HCEC 1CT (cell line): ENCODE measurements at regions not wholly inside any gene's neighbourhood (a gene's known extent, or its start where the extent isn't known, plus 50 kb on each side); places are given as distances from the start of the nearest gene placed in this dataset.

Source experiments
- DNase-seq: peaks from one replicate; pipeline ENCODE4 v3.0.0-alpha.2; 2017

DNA sequence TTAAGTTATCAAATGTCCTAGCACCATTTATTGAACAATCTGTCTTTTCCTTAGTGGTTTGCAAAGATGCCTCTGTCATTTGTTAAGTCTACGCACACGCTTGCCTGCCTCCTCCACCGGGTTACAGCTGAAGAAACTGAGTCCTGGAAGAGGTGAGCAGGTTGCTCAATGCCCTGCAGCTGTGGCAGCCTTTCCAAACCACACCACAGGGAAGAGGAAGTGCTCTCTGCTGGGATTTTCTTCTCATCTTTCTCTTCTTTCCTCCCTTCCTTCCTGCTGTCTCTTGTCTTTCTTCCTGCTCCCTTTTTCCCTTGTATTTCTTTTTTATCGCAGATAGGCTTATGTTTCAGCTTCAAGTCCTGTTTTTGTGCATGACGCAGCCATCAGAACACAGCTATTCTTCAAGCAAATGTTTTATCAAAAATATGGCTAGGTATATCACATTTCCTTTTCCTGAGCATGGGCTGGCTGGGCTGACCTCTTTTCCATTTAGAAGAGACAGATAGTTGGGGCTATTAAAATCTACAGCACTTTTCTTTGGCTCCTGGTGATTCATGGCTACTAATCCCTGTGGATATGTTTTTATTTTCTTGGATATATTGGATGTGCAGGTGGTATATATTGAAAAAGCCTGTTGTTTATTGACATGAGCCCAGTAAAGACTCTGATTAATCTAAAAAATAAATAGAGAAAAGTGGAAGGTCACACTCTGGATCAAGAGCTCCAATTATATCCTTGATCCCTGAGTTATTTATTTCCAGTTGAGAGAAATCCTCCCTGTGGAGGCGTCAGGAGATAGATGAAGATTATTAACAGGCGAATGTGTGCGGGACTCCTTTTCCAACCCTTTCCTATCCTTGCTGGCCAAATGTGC, 214.6 kb downstream of the TSN start:
- DNase-seq, result no peak

DNA sequence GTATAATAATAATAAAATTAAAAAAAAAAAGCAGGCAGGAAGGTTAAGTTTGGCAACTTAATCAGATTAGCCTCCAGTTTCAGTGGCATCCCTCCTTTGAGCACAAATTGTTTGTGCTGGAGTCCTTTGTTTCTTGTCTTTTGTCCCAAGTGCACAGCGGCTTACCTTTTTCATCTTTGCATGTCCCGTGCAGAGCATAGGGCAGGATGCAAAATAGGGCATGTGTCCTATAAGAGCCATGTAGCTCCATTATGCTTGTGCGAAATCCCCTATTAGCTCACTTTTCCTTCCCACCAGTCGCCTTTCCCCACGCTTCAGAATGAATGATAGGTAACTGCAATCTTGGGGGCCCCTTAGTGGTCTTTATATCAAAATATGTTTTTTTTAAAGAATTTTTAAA, 216.8 kb downstream of the TSN start:
- DNase-seq, result no peak

DNA sequence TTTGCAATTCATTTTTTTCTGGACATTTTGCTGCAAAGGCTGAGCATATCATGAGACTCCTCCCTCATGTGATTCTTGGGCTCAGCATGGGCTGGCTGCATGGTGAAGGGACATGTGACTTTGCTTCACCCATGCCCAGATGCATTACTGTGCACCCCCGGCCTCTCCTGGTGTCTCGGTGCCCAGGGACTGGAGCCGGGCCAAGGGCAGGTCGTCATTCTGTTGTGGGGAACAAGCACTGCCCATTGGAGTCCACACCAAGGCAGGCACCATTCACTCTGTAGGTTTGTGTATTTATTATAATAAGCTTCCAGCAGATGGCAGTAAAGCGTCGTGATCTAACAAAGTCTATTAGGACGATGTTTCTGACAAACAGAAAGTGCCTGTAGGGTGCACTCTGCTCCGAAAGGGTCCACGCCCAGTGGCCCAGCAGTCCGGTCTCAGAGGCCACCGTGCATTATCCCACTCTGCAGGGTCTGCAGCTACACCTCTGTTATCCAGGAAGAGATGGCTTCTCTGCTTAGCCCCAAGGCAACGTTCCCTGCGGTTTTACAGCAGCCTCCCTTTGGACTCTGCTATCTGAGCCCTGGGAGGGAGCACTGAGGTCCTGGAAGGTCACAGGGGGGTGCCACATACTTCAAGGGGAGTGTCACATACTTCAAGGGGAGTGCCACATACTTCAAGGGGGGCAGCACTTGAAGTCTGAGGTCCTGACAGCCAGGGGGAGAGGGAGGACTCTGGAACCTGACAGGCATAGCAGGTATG, 219.6 kb downstream of the TSN start:
- peak; percentile 62 for DNase-seq

DNA sequence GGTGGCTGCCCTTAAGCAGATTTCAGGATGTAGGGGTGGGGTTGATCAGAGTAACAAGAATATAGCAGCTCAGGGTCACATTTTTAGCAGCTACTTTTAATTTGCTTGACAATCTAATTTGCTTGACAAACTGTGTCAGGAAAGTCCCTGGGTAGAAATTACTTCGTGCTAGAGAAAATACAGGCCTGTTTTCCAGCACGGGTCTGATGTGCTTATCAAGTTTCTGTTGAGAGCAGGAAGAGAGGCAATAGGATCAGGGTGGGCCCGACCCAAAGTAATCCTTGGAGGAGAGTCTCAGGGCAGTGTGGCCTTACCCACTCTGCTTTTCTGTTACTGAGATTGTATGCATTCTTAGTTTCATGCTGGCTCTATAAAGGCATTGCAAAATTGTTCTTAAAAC, 221.5 kb downstream of the TSN start:
- DNase-seq, result no peak

DNA sequence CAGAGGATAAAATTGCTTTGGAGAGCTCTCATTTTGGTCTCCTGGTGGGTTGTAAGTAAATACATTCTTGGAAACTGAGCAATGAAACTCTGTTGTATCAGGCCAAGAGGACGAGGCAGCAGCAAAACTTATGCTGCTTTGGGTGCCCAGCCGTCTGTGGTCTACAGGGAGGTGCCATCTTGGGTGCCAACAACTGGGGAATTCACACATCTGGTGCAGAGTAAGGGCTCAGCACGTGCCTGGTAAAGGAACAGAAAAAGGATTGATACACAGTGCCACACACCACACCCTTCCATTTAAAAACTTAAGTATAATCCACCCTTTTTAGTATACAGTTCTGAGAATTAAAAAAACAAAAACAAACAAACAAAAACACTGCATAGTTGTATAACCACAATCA, 221.9 kb downstream of the TSN start:
- DNase-seq, result no peak

DNA sequence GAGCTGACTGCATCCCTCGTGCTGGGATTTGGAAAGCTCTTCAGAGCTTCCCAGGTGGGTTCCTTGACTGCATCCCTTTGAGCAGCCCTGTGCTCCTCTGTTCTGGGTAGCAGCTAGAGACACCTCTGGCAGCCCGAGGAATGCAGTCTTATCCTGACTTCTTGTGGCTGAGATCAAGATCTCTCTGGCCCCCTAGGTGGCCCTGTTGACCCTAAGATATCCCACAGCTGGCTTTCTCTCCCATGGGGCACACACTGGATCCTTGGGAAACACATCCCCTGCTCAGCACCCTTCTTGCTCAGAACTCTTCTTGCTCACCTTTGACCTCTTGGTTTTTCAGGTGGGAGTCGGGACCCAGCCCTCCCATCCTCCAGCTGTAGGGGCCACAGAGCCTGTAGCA, 237.2 kb downstream of the TSN start:
- DNase-seq, result no peak

DNA sequence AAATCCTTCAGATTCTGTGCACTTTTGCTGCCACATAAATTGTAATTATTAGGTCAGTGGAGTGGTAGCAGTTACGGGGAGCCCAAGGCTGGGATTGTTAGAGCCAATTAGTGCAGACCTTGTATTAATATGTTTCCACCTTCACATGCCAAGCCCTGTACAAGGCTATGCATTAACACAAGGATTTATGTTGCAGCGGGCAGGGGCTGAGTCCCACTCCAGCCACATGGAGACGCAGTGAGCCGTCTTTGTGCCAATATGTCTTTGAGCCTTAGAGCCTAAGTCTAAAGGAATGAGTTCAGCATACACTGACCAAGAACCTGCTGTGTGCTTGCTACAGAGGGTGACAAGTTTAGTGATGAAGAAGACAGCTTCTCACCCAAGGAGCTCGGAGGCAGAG, 238.2 kb downstream of the TSN start:
- no peak for DNase-seq

DNA sequence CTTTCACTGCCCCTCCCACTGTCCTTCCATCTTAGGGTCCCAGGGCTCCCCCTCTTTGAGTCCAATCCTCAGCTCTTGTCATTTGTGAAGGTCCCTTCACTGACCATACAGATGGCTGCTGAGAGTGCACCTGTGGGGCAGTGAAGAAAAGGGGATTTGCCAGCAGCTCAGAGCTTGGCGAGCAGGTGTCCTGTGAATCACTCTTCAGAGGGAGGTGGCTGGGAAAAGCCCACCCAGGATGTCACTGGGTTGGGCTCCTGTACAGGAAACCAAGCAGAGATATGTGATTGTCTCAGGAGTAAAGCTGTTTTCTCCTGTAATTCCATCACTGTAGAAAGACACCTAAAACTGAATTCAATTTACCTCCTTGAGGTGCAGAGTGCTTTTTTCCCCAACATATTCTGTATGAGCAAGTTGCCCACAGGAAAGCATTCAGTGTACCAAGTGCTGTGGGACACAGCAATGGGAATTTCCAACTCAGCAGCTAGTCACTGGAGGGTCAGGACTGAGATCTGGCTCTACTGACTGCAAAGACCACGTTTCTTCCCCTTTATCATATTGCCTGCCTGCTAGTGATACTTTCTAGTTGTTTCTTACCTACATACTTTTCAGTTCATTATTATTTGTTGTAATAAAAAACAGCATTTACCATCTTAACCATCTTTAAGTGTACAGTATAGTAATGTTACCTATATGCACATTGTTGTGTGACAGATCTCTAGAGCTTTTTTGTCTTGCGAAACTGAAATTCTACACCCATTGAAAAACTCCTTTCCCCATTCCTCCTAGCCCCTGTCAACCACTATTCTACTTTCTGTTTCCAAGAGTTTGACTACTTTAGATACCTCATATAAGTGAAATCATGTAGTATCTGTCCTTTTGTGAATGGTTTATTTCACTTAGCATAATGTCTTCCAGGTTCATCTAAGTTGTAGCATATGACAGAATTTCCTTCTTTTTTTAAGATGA, 239.1 kb downstream of the TSN start:
- no peak for DNase-seq

DNA sequence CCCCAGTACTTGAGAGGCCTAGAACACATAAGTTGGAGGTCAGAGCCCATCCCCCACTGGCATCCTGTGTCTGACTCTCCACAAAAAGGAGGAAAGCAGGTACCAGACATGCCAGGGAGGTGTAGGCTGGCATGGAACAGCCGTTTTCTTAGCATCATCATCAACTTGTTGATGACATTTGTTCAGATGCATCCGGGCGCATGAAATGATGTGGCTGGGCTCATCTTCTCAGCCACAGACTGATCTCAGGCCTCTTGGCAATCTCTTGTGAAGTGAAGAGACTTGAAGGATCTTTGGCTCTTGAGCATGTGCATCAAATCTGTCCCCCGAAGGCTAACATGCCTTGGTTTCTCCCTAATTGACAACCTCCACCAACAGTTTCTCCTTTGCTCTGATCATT, 243.3 kb downstream of the TSN start:
- DNase-seq, result no peak

DNA sequence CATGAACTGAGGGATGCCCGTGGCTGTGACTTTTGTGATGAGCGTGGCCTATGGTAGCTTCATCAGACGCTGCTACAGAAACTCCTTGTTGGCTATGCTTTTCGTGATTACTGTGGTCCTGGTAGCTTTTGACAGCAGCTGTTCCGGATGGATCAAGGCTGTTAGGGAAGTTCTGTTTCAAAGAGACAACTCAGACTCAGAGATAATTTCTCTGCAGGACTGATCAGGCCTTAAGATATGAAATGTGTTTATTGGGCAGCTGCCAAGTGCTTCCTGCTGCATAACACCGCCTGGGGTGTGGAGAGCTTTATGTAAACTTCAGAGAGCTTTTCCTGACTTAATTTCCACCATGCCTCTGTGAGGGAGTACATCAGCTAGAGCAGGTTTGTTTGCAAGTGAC, 243.8 kb downstream of the TSN start:
- no peak for DNase-seq

DNA sequence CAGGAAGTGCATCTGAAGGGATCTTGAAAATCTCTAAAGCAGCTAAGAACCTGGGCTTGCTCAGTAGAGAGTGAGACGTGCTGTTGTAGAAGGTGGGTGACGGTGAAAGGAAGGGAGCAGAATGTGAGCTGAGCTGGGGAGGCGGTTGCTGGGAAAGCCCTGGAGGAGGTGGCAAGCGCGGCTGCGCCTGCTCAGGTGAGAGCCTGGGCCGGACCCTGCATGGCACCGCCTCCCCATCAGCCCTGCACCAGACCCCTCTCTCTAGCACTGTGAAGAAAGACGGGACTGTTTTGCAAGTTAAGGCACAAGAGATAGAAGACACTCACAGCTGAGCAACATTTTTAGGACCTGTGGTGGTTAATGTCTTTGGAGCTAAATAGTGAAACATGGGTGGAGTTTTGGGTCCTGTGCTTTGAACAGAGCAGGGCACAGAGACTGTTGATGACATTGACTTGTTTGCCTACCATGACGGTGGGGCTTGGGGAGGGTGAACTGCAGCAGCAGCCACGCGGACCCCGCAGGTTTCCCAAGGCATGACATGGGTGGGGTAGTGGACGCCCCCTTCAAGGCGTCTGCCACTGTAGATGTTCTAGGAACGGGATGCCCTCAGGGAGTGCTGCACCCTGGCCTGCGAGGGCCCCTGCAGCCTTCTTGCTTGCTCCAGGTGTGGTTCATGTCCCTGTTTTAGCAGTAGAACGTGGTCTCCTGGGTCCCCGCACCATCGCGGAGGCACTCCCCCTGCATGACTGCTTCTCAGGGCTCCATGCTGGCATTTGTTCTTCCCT, 245.3 kb downstream of the TSN start:
- DNase-seq, result no peak

DNA sequence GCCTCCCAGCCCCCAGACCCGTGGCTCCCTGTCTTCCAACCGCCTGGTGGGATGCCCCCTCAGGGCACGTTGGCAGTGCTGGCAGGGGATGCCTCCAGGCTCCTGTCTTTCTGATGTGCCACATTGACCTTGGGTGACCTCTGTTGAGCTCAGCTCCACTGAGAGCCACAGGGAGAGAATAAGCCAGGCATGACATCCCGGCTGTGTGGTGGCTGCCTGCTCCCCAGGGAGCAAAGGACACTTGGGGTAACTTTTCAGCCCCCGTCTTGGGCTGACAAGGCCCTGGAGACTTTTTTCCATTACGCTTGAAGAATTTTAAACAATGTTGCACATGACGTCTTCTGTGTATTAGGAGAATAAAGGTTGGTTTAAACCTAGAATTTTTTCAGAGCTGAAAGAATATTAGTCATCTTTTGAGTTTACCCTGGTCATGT, 246.0 kb downstream of the TSN start:
- no peak for DNase-seq

DNA sequence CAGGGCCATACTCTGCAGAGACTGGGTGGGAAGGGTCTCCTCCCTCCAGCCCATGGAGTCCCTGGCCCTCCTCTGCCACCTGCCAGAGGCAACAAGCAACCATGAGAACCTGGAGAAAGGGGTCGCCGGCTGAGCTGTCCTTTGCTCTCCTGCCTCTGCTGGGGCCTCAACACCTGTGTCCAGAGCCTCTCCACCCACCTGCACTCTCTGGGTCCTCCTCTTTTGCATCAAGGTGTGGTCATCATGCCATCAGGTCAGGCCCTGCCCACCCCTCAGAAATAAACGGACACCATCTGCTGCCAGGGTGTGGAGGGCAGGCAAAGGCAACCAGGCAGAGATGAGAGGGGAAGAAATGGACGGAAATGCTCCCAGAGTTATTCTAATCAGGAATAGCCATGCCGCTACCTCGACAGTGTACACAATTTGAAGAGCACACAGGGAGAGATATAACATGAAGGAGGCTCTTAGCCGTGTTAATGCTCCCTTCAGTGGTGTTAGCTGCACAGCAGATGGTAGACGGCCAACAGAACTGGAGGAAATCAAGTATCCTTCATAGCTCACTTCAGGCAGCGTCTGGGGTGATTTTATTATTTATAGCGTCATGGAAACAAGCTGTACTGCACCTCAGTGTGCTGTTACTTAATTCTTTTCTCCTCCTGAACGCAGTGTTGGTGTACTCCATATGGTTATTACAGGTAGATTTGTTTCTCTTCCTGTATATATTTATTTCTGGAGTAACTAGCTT, 247.9 kb downstream of the TSN start:
- no peak for DNase-seq

DNA sequence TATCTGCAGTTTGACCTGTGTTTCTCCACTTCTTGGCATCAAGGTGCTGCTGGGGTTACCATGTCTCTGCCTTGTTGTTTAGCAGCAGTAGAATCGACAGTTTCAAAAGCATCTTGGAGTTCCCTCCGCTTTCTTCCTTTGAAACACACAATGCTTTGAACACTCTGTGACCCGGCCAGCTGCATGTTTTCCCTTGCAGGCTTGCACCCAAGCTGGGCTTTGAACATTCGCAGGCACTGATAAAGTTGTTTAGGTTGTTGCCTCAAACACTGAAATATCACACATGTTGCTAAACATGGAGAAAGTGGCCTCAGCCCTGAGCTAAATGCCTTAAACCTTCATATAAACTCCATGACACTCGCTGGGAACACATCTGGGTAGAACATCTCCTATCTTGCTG, 251.7 kb downstream of the TSN start:
- DNase-seq, result no peak

DNA sequence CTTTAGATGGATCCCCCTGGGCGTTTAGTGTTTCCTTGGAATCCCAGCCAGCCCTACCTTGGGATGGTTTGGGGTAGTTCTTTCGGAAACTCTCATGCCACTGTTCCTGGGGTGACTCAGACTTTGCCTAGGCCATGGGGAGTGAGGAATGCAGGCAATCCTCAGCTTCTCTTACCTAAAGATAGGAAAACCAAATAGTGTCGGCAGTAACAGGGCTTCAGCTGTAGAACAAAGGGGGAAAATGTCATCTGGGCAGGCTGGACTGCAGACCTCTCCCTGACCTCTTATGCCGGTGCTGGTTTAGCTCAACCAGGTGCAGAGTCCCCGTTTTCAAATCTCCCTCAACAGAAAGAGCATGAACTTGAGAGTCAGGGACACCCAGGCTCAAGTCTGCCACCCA, 252.1 kb downstream of the TSN start:
- DNase-seq, result no peak

DNA sequence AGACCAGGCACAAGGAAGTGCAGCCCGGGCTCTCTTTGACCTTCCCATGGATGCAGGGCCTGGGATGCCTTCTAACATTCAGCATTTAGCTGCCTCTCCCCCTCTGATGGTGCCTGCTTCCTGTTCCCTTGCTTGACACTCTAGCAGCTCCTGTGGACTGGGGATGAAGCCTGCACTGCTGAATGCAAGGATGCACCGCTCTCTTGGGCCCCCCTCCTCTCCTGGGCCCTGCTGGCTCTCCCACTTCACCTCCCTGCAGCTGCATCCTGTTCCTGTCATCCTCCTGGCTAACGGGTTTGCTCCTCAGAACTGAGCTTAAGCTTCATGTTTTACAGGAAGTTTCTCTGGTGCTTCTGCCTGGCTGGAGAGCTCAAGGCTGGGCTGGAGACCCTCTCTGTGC, 254.1 kb downstream of the TSN start:
- no peak for DNase-seq

DNA sequence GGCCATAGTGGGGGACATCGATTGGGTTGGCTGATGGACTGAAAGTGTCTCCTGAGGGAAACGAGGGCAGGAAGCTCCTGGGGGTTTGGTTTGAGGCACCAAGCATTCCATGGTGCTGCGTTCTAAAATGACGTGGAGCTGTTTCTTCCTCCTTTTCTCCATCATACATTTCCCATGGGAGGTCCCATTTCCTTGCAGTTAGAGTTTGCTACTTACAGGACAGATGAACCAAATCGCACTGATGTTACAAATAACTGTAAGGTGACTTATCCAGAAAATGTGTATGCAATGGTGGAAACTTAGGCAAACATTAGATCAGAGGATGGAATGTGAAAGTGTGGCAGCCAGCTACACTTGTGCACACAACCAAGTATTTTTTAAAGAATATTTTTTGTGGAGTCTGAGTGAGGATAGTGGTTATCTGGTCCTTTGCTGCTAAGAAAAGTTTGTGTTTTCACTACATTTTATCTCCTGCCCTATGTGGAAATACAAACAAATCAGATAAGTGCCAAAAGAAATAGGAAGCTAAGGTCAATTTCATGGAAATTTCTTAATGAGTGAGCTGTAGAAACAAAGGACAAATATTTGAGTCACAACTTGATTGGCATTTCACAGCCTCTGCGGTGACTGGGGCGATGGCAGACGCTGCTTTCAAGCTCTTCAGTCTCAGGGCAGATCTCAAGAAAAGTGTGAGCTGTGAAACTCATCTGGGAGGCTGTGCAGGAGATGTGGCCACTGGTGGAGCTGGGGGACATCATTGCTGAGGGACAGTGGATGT, 256.2 kb downstream of the TSN start:
- DNase-seq, result no peak

DNA sequence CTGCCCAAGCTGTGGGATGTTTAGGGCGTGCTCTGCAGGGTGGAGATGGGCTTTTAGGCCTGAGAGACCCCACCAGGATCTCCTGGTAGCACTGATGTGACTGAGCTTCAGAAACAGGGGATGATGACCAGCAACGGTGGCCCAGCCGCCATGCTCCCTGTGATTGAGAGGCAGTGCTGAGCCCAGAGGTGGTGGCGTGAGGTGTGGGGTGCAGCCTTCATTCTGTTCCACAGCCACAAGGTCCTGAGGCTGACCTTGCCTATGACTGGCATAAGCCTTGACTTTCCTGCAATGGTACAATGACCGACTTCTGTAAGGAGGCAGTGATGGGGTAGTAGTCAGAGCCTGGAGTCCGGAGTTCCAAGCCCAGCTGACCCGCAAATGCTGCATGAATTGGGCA, 263.3 kb downstream of the TSN start:
- no peak for DNase-seq

DNA sequence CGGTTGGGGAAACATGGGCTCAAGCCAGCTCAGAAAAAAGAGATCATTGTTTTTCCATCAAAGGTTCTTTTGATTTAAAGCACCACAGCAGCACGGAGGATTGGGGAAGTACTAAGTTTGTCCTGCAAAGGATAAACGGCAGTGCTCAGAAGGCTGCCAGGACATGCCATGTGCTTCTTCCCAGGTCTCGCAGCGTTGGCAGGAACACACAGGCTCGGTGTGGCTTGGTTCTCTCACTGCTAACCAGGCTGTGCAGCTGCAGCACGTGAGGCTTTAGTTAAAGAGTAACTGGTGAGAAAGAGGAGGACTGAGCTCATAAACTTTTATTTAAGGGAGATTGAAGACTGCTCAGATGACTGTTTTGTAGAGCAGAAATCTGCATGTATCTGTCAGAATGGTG, 264.3 kb downstream of the TSN start:
- no peak for DNase-seq

DNA sequence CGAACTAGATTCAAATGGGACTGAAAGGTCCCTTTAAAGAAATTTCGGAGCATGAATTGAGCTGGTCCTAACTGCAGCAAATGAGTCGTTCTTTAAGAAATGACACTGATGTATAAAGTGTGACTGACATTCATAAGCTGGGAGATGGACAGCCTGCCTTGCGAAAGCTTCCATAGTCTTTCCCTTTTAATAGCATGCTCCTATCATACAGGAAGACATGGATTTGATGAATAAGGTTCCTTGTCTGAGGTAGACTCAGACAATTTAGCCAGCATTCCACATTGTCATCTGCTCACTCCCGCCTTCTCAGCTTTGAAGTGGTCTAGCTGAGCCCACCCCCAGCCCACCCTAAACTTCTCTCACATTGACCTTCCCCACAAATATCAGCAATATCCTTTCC, 264.9 kb downstream of the TSN start:
- no peak for DNase-seq

DNA sequence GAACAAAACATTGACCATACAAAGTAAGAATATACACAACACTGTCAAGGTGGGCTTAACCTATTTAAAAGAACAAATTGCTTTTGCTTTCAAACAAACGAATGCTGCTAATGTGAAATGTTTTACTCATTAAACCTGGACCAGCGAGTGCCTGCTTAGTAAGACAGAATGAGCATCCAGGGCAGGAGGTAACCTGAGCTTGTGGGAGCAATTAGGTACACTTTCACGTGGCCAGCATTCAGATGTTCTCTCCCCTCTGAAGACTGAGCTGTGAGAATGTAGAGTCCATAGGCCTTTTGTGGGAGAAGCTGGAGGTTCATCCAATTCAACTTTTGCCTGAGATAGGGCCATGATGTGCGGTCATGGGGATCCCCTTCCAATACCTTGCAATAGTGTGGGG, 266.5 kb downstream of the TSN start:
- DNase-seq, result no peak
